Liver (tissue), 8 donors: ENCODE measurements at regions not wholly inside any gene's neighbourhood (a gene's known extent, or its start where the extent isn't known, plus 50 kb on each side); places are given as distances from the start of the nearest gene placed in this dataset.

Experiments used
- DNase-seq: peaks from one replicate; pipeline ENCODE4 v3.0.0-alpha.2; 2017; ENCODE audit warnings: low spot score
- H3K27ac ChIP-seq, 2 donors: one replicate each; pipeline ENCODE4 v1.7.0; 2013; ENCODE audit warnings: inconsistent platforms in 2 of 2, low read length in 2 of 2, control low read depth in 1 of 2, low read depth in 1 of 2, mild to moderate bottlenecking in 1 of 2
- H3K27me3 ChIP-seq, 4 donors: one replicate each; pipeline versions ENCODE4 v1.6.1 to v1.7.0; 2013; ENCODE audit warnings: low read length in 3 of 4, inconsistent platforms in 1 of 4, mild to moderate bottlenecking in 1 of 4, moderate library complexity in 1 of 4; ENCODE audit not compliant: control insufficient read depth in 4 of 4, insufficient read depth in 4 of 4
- H3K36me3 ChIP-seq, 4 donors: one replicate each; pipeline versions ENCODE4 v1.6.1 to v1.7.0; 2013; ENCODE audit warnings: low read length in 3 of 4, mild to moderate bottlenecking in 3 of 4, low read depth in 1 of 4, moderate library complexity in 1 of 4; ENCODE audit not compliant: control insufficient read depth in 4 of 4, insufficient read depth in 3 of 4
- H3K4me1 ChIP-seq, 4 donors: one replicate each; pipeline versions ENCODE4 v1.6.1 to v1.7.0; 2013; ENCODE audit warnings: low read length in 3 of 4, mild to moderate bottlenecking in 3 of 4, moderate library complexity in 1 of 4; ENCODE audit not compliant: control insufficient read depth in 4 of 4, insufficient read depth in 4 of 4
- H3K4me3 ChIP-seq, 3 donors: one replicate each; pipeline versions ENCODE4 v1.6.1 to v1.7.0; 2013; ENCODE audit warnings: low read length in 3 of 3, control low read depth in 1 of 3, low read depth in 1 of 3, mild to moderate bottlenecking in 1 of 3
- H3K9ac ChIP-seq, 2 donors: one replicate each; pipeline ENCODE4 v1.7.0; 2013; ENCODE audit warnings: low read length in 2 of 2, mild to moderate bottlenecking in 2 of 2, moderate library complexity in 2 of 2, control low read depth in 1 of 2, low read depth in 1 of 2
- H3K9me3 ChIP-seq, 4 donors: one replicate each; pipeline versions ENCODE4 v1.6.1 to v1.7.0; 2013; ENCODE audit warnings: low read length in 3 of 4; ENCODE audit not compliant: control insufficient read depth in 4 of 4
- ATF3 ChIP-seq: IDR thresholded peaks from 2 replicates; pipeline ENCODE4 v1.6.1; 2016; ENCODE audit warnings: antibody characterized with exemption
- CTCF ChIP-seq: fragments of 150-350 bp; IDR thresholded peaks from 2 replicates; pipeline ENCODE4 v1.5.1; 2017; ENCODE audit warnings: improper control_type of control experiment, low read depth, low read length; ENCODE audit not compliant: missing input control
- EGR1 ChIP-seq, 2 donors: IDR thresholded peaks; 2 replicates each; pipeline ENCODE4 v1.6.1; 2016 to 2018; ENCODE audit warnings: antibody characterized with exemption in 2 of 2, low read depth in 2 of 2
- FOXA1 ChIP-seq: IDR thresholded peaks from 2 replicates; pipeline ENCODE4 v1.6.1; 2016; ENCODE audit warnings: antibody characterized with exemption
- FOXA2 ChIP-seq: IDR thresholded peaks from 2 replicates; pipeline ENCODE4 v1.6.1; 2016; ENCODE audit warnings: antibody characterized with exemption
- GABPA ChIP-seq, 2 donors: IDR thresholded peaks in 1 of 2; conservative IDR thresholded peaks in 1 of 2; 2 replicates each; pipeline ENCODE4 v1.6.1; 2016; ENCODE audit warnings: antibody characterized with exemption in 2 of 2, mild to moderate bottlenecking in 1 of 2, moderate library complexity in 1 of 2
- HNF4A ChIP-seq, 2 donors: conservative IDR thresholded peaks; 2 replicates each; pipeline ENCODE4 v1.6.1; 2016; ENCODE audit warnings: antibody characterized with exemption in 2 of 2, mild to moderate bottlenecking in 2 of 2
- HNF4G ChIP-seq: IDR thresholded peaks from 2 replicates; pipeline ENCODE4 v1.6.1; 2016; ENCODE audit warnings: antibody characterized with exemption
- JUND ChIP-seq, 2 donors: IDR thresholded peaks; 2 replicates each; pipeline ENCODE4 v1.6.1; 2016; ENCODE audit warnings: antibody characterized with exemption in 2 of 2
- MAX ChIP-seq: IDR thresholded peaks from 2 replicates; pipeline ENCODE4 v1.6.1; 2016; ENCODE audit warnings: antibody characterized with exemption
- NR2F2 ChIP-seq: IDR thresholded peaks from 2 replicates; pipeline ENCODE4 v1.6.1; 2016; ENCODE audit warnings: antibody characterized with exemption
- RAD21 ChIP-seq, 2 donors: IDR thresholded peaks; 2 replicates each; pipeline ENCODE4 v1.6.1; 2016; ENCODE audit warnings: antibody characterized with exemption in 2 of 2, mild to moderate bottlenecking in 2 of 2
- REST ChIP-seq: IDR thresholded peaks from 2 replicates; pipeline ENCODE4 v1.6.1; 2016; ENCODE audit warnings: antibody characterized with exemption, mild to moderate bottlenecking
- RXRA ChIP-seq, 2 donors: IDR thresholded peaks; 2 replicates each; pipeline ENCODE4 v1.6.1; 2017 to 2018; ENCODE audit warnings: antibody characterized with exemption in 2 of 2, mild to moderate bottlenecking in 1 of 2
- SP1 ChIP-seq: IDR thresholded peaks from 2 replicates; pipeline ENCODE4 v1.6.1; 2018; ENCODE audit warnings: antibody characterized with exemption, mild to moderate bottlenecking
- TAF1 ChIP-seq: conservative IDR thresholded peaks from 2 replicates; pipeline ENCODE4 v1.6.1; 2016; ENCODE audit warnings: antibody characterized with exemption, mild to moderate bottlenecking
- YY1 ChIP-seq: IDR thresholded peaks from 2 replicates; pipeline ENCODE4 v1.6.1; 2016; ENCODE audit warnings: antibody characterized with exemption, mild to moderate bottlenecking
- ZBTB33 ChIP-seq: IDR thresholded peaks from 2 replicates; pipeline ENCODE4 v1.6.1; 2016; ENCODE audit warnings: antibody characterized with exemption
- WGBS: extraction: QIAGEN DNeasy Blood & Tissue Kit; methylation state at CpG from one replicate; pipeline ENCODE4 v1.1.7; 2013; 5-methylcytosine and 5-hydroxymethylcytosine counted together
- donor health status: healthy.
- donor health status: healthy.
- donor health status: healthy.
- donor health status: healthy.
- donor health status: healthy.

GRCh38 chr12:11959117-11959823 is 111.5 kb upstream of the BCL2L14 start:
- no peak for DNase-seq
- H3K9ac ChIP-seq: no peak overlapping the region
- 75% methylated on average over 9 of the region's 9 CpGs for WGBS
- TF ChIP-seq ZBTB33 (no peak), FOXA1 (no peak), EGR1 (IDR thresholded peaks at IDR 0.05; ENCODE audit: low read depth in 2 of 2) (no peak), FOXA2 (no peak), ATF3 (no peak), GABPA (IDR thresholded peaks at IDR 0.05 in 1 of 2, conservative IDR thresholded peaks at IDR 0.05 in 1 of 2) (no peak), CTCF (no peak), NR2F2 (no peak), HNF4A (conservative IDR thresholded peaks at IDR 0.05) (no peak), YY1 (no peak), RAD21 (IDR thresholded peaks at IDR 0.05) (no peak), HNF4G (no peak), MAX (no peak), JUND (IDR thresholded peaks at IDR 0.05) (no peak), TAF1 (no peak), REST (no peak), SP1 (no peak), RXRA (IDR thresholded peaks at IDR 0.05) (no peak)
- no peaks in the 10 kb centered on the region for H3K36me3 ChIP-seq
- H3K27ac ChIP-seq: no peak overlapping the region
- H3K4me3 ChIP-seq: no peak overlapping the region
- no peaks in the 10 kb centered on the region for H3K4me1 ChIP-seq
- H3K27me3 ChIP-seq: peaks cover 0 to 4% (median 0%) of the 10 kb centered on the region in 4 donors
- H3K9me3 ChIP-seq: peaks cover 0 to 2% (median 0%) of the 10 kb centered on the region in 4 donors
